Stimulated activated CD4-positive, alpha-beta T cell treated with anti-CD3 and anti-CD28 coated beads, Interleukin-2, amount 100 ng/mL, for 48 hours (primary cell): ENCODE measurements at regions not wholly inside any gene's neighbourhood (a gene's known extent, or its start where the extent isn't known, plus 50 kb on each side); places are given as distances from the start of the nearest gene placed in this dataset.
"Not testable (repeated sequence)": the region's sequence is repeated elsewhere in the genome, so short reads cannot be mapped to it uniquely, and the experiment has no call there.

ENCODE experiments used
- DNase-seq, 2 donors: peaks; one replicate each; pipeline ENCODE4 v3.0.0-alpha.2; 2020

DNA sequence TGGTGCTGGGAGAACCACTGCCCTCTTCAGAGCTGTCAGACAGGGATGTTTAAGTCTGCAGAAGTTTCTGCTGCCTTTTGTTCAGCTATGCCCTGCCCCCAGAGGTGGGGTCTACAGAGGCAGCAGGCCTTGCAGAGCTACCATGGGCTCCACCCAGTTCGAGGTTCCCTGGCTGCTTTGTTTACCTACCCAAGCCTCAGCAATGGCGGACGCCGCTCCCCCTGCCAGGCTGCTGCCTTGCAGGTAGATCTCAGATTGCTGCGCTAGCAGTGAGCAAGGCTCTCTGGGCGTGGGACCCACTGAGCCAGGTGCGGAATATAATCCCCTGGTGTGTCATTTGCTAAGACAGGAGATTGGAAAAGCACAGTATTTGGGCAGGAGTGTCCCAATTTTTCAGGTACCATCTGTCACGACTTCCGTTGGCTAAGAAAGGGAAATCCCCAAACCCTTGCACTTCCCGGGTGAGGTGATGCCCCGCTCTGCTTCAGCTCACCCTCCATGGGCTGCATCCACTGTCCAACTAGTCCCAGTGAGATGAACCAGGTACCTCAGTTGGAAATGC lies 1415.5 kb downstream of the GRIK2 start:
- DNase-seq, result not testable (repeated sequence)

DNA sequence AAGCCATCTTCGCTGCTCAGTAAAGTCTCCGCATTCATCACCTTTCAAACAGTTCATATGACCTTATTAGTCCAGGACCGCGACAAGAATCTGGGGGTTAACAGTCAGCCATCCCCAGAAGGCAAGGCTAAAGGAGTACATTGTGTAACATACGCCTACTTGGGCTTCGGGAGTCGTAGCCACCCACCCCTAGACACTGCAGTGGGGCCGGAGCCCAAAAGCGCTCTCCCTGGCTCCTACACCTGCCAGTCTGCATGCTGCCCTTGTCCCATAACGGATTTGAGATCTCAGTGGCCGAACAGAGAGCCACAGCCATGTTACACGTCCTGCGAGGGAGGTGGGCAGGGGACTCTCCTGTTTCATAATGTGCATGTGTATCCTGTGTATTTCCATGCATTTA lies 1405.5 kb downstream of the GRIK2 start:
- no peak for DNase-seq

DNA sequence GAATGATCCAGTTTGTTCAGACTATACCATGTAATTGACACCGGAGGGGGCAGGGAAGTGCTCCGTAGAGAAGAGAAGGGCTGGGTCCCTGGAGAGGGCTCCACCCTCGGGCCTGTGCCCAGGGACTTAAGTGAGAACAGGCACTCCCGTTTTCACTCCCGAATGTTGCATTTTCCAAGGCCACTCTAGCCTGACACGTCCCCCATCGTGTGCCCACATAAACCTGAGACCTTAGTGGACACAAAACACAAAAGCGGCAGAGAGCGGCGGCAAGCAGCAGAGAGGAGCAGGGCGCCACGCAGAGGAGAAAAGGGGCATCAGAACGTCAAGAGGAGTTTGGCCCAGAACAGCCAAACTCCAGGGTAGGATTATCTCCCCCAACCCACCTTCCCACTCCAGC lies 1405.1 kb downstream of the GRIK2 start:
- no peak for DNase-seq

DNA sequence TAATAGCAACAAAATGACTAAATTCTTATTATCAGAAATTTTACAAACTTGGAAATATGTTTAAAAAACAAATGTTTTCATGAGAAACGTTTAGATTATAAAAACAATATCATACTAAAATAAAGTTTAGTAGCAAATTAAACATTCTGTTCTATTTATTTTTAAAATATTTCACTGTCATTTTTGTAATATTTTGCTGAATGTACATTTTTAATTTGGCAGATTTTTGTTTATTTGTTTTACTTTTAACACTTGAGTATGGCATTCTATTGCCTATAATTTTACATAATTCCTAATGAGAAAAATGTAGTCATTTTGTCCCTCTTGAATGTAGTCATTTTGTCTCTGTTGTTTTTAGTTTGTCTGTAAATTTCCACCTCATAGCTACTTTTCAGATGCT lies 1400.2 kb downstream of the GRIK2 start:
- DNase-seq, result no peak

DNA sequence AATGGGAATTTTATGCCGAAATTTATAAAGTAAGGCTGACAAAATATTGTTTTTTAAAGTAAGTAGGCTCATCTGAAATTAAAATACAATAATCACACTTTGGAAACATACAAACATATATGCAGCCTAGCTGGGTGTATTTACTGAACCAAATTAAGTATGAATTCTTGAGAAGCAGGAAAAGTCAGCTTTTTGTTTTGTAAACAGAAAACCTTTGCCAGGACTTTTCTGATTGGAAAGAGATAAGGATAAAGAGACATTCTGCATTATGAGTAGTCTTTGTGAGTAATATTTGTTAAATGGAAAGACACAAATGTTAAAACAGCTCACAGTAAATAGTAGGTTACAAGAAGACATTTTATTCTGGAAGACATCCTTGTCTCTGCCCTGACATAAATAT lies 1380.8 kb downstream of the GRIK2 start:
- no peak for DNase-seq

DNA sequence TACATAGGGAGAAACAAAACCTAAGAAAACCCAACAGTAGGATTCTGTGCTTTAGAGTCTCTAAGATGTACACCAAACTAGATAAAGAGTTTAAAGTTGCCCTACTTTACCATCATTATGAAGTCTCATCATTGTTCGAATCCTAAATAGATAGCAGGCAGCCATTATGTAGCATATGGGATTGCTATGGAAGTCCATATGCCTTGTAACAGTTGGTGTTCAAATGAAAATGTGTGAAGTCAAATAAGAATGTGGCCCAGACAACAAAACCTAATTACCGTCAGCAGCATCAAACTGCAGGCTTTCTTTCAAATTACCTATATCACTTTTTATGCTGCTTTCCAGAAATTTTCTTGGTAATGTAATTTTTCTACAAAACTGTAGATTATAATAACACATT lies 1380.1 kb downstream of the GRIK2 start:
- DNase-seq, result no peak

DNA sequence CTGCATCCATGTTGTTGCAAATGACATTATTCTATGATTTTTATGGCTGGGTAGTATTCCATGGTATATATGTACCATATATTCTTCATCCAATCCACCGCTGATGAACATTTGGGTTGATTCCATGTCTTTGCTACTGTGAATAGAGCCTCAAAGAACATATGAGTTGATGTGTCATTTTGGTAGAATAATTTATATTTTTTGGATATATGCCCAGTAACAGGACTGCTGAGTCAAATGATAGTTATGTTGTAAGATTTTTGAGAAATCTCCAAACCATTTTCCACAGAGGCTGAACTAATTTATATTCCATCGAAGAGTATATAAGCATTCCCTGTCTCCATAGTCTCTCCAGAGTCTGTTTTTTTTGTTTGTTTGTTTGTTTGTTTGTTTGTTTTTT lies 1373.5 kb downstream of the GRIK2 start:
- no peak for DNase-seq

DNA sequence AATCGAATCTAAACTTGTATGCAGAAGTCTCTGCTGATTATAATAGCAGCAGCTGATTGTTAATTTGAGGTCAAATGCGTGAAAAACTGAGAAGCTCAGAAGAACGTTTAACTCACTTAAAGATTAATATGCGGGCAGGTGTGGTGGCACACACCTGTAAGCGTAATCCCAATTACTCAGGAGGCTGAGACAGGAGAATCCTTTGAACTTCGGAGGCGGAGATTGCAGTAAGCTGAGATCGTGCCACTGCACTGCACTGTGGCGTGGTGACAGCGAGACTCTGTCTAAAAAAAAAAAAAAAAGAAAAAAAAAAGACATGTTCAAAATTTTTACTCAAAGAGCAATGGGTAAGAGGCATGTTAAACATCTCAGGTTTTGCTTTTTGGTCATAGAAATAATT lies 1370.8 kb downstream of the GRIK2 start:
- no peak for DNase-seq

DNA sequence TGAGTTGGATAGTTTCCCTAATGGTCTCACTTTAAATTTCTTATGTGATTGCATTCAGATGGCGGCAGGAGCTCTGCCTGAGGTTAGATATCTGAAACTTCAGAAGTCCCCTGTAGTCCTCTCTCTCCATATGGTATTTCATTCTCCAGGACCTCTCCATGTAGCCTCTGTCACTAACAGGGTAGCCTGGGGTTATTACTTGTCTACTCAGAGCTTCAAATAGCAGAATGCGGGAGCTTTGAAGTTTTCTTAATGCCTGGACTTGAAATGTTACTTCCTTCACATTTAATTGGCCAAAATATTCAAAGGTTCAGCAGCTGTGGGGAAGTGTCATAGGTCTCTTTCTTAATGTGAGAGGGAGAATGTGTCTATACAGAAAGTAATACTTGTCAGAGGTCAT lies 1370.4 kb downstream of the GRIK2 start:
- DNase-seq, result no peak

DNA sequence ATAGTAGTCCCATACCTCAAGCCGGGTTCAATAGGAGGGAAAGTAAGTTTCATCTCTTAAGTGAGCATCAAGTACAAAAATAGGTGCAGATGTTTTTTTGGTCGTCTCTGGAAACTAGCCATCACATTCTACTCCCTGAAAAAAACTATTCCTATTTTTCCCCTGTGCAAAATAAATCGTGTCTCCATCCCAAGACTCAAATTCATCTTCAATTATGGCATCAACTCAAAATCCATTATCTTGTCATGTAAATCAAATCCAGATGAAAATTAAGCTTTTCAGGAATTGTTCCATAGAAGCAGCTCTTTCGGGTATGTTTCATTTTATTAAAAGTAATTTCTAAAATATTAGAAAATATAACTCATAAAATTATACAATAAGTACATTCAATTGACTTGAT lies 1368.4 kb downstream of the GRIK2 start:
- DNase-seq, result no peak

DNA sequence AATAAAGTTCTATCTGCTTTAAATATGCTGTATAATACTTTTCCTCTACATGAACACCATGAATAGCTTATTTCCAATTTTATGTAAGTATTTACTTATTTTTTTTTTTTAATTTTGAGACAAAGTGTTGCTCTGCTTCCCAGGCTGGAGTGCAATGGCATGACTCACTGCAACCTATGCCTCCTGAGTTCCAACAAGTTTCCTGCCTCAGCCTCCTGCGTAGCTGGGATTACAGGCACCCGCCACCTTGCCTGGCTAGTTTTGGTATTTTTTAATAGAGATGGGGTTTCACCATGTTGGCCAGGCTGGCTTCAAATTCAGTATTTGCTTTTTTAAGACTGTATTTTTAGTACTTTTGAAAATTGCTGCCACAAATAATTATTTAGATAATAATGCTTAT lies 1365.9 kb downstream of the GRIK2 start:
- no peak for DNase-seq

DNA sequence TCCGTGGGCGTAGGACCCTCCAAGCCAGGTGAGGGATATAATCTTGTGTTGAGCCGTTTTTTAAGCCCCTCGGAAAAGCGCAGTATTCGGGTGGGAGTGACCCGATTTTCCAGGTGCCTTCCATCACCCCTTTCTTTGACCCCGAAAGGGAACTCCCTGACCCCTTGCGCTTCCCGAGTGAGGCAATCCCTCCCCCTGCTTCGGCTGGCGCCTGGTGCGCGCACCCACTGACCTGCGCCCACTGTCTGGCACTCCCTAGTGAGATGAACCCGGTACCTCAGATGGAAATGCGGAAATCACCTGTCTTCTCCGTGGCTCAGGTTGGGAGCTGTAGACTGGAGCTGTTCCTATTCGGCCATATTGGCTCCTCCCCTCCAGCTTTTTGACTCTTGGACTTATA lies 1365.0 kb downstream of the GRIK2 start:
- DNase-seq, result not testable (repeated sequence)

DNA sequence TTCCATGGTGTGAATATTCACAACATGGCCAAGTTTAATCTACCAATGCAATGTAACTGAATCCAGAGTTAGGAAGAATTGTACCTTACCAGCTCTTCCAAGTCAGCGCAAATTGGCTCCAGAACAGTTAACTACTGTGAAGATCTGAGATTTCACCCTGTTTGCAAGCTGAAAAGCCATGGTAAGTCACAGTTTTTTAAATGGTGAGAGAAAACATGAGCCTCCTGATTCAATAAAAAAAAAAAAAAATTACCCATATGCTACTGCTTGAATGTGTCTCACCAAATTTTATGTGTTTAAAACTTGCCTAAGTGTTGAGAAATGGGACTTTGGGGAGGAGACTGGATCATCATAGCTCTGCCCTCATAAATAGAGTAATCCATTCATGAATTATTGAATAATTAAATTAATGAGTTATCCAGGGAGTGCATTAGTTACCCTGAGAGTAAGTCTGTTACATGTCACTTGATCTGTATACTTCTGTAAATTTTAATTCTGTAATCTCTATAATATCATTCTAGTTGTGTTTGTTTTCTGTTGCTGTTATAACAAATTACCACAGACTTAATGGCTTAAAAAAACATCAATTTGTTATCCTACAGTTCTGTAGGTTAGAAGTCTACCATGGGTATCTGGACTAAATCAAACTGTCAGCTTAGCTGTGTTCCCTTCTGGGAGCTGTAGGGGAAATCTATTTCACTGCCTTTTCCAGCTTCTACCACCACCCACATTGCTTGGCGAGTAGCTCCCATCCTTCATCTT lies 1355.9 kb downstream of the GRIK2 start:
- no peak for DNase-seq

DNA sequence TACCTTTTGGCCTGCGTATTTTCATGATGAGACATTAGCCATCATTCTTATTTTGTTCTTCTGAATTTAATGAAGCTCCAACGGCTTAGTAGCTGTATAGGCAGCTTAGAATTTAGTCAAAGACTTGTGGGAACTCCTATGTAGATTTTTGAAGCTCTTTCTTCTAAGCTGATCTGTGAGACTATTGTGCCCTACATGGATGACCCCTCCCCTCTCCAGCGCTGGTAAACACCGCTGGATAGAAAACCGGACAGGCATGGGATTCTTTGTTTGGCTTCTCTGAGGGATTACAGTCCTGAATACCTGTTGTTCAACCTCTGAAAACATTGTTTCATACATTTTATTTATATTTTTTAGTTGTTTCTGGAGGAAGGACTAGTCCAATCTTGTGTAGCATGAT lies 1353.4 kb downstream of the GRIK2 start:
- no peak for DNase-seq

DNA sequence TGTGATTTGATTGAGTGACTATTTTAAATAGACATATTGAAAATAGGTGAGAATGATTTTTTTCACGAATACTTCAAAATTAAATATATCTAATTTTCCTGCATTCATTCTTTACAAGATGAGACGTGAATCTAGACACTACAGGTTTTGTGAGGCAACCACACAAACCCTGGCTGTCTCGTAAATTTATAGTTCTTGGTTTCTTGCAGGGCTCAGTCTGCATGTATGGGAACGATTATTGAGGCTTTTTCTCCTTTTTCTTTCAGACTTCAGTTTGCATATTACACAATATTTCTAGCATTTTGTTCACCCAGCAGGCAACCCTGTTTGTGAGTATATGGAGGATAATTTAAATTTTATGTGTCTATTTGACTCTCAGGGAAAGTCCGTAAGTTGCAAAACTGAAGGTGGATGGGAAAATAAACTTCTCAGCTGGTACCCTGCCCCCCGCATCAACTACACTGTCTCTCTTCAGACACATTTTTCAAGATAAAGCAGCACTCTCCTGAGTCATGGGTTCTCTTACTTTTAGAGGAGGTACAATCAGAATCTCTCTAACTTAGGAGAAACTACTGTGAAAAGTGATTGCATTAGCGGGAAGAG lies 1349.3 kb downstream of the GRIK2 start:
- no peak for DNase-seq

DNA sequence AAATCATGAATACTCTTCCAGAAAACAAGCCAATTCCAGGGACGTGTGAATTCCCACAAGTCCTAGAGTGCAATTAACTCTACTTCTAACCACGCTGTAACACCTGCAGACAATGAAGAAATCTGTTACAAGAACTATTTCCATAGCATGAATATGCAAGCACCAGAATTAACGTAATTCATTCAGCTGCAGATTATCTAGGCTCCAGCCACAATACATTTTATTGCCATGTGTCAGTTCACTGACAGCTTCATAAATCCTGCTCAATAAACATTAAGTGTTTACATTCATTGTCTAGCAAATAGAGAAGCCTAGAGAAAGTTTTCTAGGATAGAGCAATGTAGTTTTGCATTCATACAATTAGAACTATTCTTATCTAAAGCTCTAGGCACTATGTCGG lies 1348.5 kb downstream of the GRIK2 start:
- no peak for DNase-seq

DNA sequence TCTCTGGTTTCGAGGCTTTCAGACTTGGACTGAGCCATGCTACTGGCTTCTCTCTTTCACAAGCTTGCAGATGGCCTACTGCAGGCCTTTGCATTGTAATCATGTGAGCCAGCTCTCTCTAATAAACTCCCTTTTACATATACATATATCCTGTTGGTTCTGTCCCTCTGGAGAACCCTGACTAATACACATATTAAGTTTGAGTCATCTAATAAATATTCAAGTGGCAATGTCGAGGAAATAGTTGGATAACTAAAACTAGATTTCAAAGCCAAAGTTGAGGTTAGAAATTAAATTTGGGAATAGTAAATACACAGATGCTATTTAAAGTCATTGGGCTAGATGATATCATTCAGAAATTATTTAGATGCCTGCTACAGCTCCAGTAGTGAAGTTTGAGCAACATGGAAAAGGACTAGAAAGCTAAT lies 1343.4 kb downstream of the GRIK2 start:
- DNase-seq, result no peak

DNA sequence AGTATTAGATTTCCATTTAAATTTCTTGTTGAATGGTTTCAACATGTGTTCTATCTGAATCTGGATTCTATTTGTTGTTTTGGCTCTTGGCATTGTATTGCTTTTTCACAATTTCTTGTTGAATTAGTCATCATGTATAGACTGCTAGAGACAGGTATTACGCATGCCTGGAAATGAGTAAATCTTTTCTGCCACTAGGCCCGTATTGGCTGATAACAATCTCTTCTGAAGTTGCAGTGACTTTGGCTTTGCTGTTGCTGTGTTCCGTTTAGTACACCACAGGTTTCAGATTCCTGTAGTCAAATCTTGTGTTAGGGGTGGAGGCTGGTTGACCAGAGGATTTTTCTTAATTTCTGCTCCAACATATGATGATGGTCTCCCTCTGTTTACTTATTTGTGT lies 1339.4 kb downstream of the GRIK2 start:
- DNase-seq, result no peak

DNA sequence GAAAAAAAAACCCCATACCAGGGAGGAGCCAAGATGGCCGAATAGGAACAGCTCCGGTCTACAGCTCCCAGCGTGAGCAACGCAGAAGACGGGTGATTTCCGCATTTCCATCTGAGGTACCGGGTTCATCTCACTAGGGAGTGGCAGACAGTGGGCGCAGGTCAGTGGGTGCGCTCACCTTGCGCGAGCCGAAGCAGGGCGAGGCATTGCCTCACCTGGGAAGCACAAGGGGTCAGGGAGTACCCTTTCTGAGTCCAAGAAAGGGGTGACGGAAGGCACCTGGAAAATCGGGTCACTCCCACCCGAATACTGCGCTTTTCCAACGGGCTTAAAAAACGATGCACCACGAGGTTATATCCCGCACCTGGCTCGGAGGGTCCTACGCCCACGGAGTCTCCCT lies 1328.6 kb downstream of the GRIK2 start:
- DNase-seq, result not testable (repeated sequence)

DNA sequence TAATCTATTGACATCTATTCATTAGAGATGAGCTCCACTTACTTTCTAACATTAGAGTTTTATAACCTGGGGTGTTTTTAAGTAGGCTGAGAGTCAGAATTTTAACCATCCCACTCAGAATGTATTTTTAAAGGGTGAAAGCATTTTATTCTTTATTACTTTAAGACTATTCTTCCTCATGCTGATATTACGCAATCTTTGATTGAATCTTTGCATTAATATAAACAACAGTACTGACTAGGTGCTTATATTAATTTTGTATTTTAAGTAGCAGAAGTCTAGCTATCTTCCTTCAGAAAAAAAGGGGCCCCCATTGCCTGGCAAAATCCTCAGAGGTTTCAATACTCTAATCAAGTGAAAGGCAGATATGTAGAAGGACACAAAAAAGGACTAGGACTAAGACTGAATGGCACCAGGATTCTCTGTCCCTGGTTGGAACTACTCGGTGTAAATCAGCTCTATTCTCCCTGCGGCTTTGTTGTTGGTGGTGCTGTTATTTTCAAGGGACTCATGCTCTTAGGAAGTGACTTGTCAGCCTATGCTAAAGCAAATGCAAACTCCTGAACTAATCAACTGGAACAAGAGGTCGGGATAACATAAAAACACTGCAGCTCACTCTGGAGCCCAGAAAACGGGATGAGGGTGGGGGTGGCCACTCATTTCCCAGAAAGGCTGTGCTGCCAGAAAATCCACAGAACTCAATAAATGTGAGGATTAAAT lies 1324.4 kb downstream of the GRIK2 start:
- no peak for DNase-seq

DNA sequence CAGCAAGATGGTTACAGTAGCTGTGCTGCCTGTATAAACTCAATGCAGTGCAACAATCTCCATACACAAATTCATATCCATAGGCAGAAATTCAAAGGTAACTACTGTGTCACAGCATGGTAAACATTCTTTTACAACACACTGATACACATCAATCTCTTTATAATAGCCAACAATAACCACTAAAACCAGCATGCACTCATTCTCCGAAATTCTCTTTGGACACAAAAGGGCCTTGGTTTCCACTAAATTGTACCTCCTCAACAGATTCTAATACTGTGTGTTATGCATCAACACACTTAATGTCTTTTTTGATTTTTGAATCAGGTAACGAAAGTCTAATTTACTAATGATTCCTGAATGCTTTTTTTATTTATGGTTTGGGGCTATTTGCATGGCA lies 1323.7 kb downstream of the GRIK2 start:
- DNase-seq, result no peak

DNA sequence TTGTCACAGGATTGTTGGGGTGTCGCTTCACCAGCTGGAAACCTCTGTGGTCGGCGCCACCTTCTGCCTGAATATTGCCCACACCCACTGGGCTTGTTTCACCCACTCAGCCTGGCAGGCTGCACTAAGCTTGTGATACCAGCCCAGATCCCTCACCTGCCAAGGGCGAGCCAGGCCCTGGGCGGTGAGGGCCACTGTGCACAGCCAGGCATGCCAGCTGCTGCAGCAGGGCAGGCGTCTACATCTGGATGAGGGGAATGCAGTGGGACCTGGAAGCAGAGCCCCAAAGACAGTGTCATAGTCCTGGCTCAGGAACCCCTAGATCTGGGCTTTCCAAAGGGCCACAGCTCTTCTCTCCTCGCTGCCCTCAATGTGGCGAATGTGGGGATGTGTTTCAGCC lies 1307.5 kb downstream of the GRIK2 start:
- no peak for DNase-seq

DNA sequence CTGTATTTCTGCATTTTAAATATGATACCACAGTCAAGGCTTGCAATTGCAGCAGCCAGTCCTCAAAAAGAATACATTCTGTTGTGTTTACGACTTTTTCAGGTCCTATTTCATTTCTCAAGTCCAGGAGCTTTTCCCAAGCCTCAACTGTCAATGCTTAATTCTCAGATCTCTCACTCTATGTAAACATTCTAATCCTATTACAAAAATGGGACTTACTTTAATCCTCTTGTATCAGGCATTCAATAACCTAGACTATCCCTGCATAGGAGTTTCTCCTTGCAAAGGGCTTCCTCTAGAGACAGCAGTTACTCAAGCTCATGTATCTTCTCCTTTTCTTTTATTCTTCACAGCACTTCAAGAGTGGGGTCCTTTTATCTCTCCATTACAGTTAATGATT lies 1293.0 kb downstream of the GRIK2 start:
- no peak for DNase-seq

DNA sequence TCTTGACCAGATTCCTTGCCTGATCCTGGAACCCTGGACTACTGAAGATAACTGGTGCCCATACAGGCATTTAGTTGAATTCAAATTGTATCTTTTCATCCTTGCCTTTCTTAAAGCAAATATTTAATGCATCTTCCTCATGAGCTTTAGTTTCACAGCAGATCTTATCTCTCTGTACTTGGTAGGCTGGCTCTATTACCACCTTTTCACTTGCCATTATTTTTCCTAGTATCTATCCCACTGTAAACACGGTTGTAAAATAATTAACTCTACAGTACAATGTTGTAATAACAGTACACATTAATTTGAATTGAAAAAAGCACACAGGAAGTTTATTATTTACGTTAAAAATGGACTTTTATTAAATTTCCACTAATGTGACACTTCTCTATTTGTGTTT lies 1286.9 kb downstream of the GRIK2 start:
- no peak for DNase-seq
